ENCODE measurements at regions not wholly inside any gene's neighbourhood (a gene's known extent, or its start where the extent isn't known, plus 50 kb on each side); places are given as distances from the start of the nearest gene placed in this dataset.
A peak's percentile ranks its signal among the peaks of the same experiment; 100 is the strongest.

- Mint-ChIP-seq H3K4me1 (ENCODE audit: low read depth, unreplicated experiment) (peaks cover 47% of the 10 kb centered on the region), H3K4me3 (ENCODE audit: low read depth, unreplicated experiment) (peak overlapping the region; percentile 5), H3K27ac (ENCODE audit: unreplicated experiment) (peak overlapping the region; percentile 64), H3K36me3 (ENCODE audit: insufficient read depth, unreplicated experiment) (peaks cover 5% of the 10 kb centered on the region), H3K27me3 (ENCODE audit: unreplicated experiment) (no peaks in the 10 kb centered on the region), H3K9me3 (ENCODE audit: low read depth, unreplicated experiment) (no peaks in the 10 kb centered on the region)
- TF ChIP-seq CTCF (IDR thresholded peaks at IDR 0.05; ENCODE audit: unreplicated experiment) = no peak
- CTCF ChIA-PET = interaction anchor here (0.6 to 0.7 kb wide), 2 partner anchors 10 to 44 kb away, joined by 3 read pairs; no protein-coding TSS in a partner anchor
- intact Hi-C loops (cut with micrococcal nuclease; ENCODE audit: unreplicated experiment) = loop anchor here (5.0 kb wide), 1 partner anchor 37 kb away; no protein-coding TSS in a partner anchor
- DNase-seq = peak; percentile 61
- no TSS peak for BruUV-seq (replicated peaks)
Observed at GRCh38 chr6:12348530-12349511, 58.7 kb downstream of the EDN1 start.

- H3K4me1 Mint-ChIP-seq (ENCODE audit: low read depth, unreplicated experiment) = peaks cover 40% of the 10 kb centered on the region
- H3K27me3 Mint-ChIP-seq (ENCODE audit: unreplicated experiment) = no peaks in the 10 kb centered on the region
- CTCF ChIA-PET = no interaction called here
- H3K27ac Mint-ChIP-seq (ENCODE audit: unreplicated experiment) = no peak overlapping the region
- DNase-seq = no peak
- no peak for TF ChIP-seq CTCF (IDR thresholded peaks at IDR 0.05; ENCODE audit: unreplicated experiment)
- H3K36me3 Mint-ChIP-seq (ENCODE audit: insufficient read depth, unreplicated experiment) = peaks cover 5% of the 10 kb centered on the region
- no peaks in the 10 kb centered on the region for H3K9me3 Mint-ChIP-seq (ENCODE audit: low read depth, unreplicated experiment)
- BruUV-seq (replicated peaks) = no TSS peak
- no peak overlapping the region for H3K4me3 Mint-ChIP-seq (ENCODE audit: low read depth, unreplicated experiment)
- intact Hi-C loops (cut with micrococcal nuclease; ENCODE audit: unreplicated experiment) = no loop called here
Observed at GRCh38 chr6:12350644-12351170, 60.5 kb downstream of the EDN1 start.

- H3K27ac Mint-ChIP-seq (ENCODE audit: unreplicated experiment) = no peak overlapping the region
- peaks cover 5% of the 10 kb centered on the region for H3K36me3 Mint-ChIP-seq (ENCODE audit: insufficient read depth, unreplicated experiment)
- peaks cover 40% of the 10 kb centered on the region for H3K4me1 Mint-ChIP-seq (ENCODE audit: low read depth, unreplicated experiment)
- H3K27me3 Mint-ChIP-seq (ENCODE audit: unreplicated experiment) = no peaks in the 10 kb centered on the region
- no peak overlapping the region for H3K4me3 Mint-ChIP-seq (ENCODE audit: low read depth, unreplicated experiment)
- H3K9me3 Mint-ChIP-seq (ENCODE audit: low read depth, unreplicated experiment) = no peaks in the 10 kb centered on the region
- intact Hi-C loops (cut with micrococcal nuclease; ENCODE audit: unreplicated experiment) = no loop called here
- no peak for TF ChIP-seq CTCF (IDR thresholded peaks at IDR 0.05; ENCODE audit: unreplicated experiment)
- BruUV-seq (replicated peaks) = no TSS peak
- CTCF ChIA-PET = no interaction called here
- no peak for DNase-seq
Observed at GRCh38 chr6:12351672-12352071, 61.5 kb downstream of the EDN1 start.

- no peak for TF ChIP-seq CTCF (IDR thresholded peaks at IDR 0.05; ENCODE audit: unreplicated experiment)
- Mint-ChIP-seq H3K4me3 (ENCODE audit: low read depth, unreplicated experiment) (no peak overlapping the region), H3K4me1 (ENCODE audit: low read depth, unreplicated experiment) (peaks cover 28% of the 10 kb centered on the region), H3K27me3 (ENCODE audit: unreplicated experiment) (no peaks in the 10 kb centered on the region), H3K36me3 (ENCODE audit: insufficient read depth, unreplicated experiment) (no peaks in the 10 kb centered on the region), H3K9me3 (ENCODE audit: low read depth, unreplicated experiment) (no peaks in the 10 kb centered on the region), H3K27ac (ENCODE audit: unreplicated experiment) (no peak overlapping the region)
- BruUV-seq (replicated peaks) = no TSS peak
- CTCF ChIA-PET = no interaction called here
- intact Hi-C loops (cut with micrococcal nuclease; ENCODE audit: unreplicated experiment) = no loop called here
- no peak for DNase-seq
Observed at GRCh38 chr6:12353731-12354130, 63.6 kb downstream of the EDN1 start.

Data from Calu3 (cell line).